Upper lobe of left lung (tissue), 4 donors: ENCODE measurements at regions not wholly inside any gene's neighbourhood (a gene's known extent, or its start where the extent isn't known, plus 50 kb on each side); places are given as distances from the start of the nearest gene placed in this dataset.

Source experiments
- CTCF ChIP-seq, 6 experiments: fragments of 450-650 bp in 4 of 6; fragments of 200-600 bp in 2 of 6; sonication (generic) in 2 of 6; IDR thresholded peaks; one replicate each; pipeline ENCODE4 v1.5.1; 2016 to 2019; ENCODE audit warnings: antibody characterized with exemption in 6 of 6
- POLR2A ChIP-seq, 4 donors: fragments of 450-650 bp; IDR thresholded peaks; one replicate each; pipeline ENCODE4 v1.5.1; 2016 to 2017; ENCODE audit warnings: antibody characterized with exemption in 4 of 4, mild to moderate bottlenecking in 2 of 4
- POLR2AphosphoS5 ChIP-seq, 2 donors: sonication (generic); formaldehyde crosslinking; IDR thresholded peaks; one replicate each; pipeline ENCODE4 v1.5.1; 2017; ENCODE audit warnings: antibody characterized with exemption in 2 of 2

- TF ChIP-seq POLR2AphosphoS5 (IDR thresholded peaks at IDR 0.05) (no peak), CTCF (IDR thresholded peaks at IDR 0.05) (no peak), POLR2A (IDR thresholded peaks at IDR 0.05) (no peak)
Measured at GRCh38 chr5:93794954-93795353, 53.6 kb upstream of the POU5F2 start.
